ENCODE measurements at regions not wholly inside any gene's neighbourhood (a gene's known extent, or its start where the extent isn't known, plus 50 kb on each side); places are given as distances from the start of the nearest gene placed in this dataset.
A peak's percentile ranks its signal among the peaks of the same experiment; 100 is the strongest.
"Not testable (repeated sequence)": the region's sequence is repeated elsewhere in the genome, so short reads cannot be mapped to it uniquely, and the experiment has no call there.

GRCh38 chr3:66808891-66809594 lies 189.1 kb upstream of the KBTBD8 start:
- no peak for DNase-seq (ENCODE audit: low spot score)

- no peak for DNase-seq (ENCODE audit: low spot score)
Measured at GRCh38 chr3:66809595-66809958, 188.5 kb upstream of the KBTBD8 start.

- DNase-seq (ENCODE audit: low spot score): no peak
Measured at GRCh38 chr3:66812136-66812535, 186.0 kb upstream of the KBTBD8 start.

- no peak for DNase-seq (ENCODE audit: low spot score)
Measured at GRCh38 chr3:66812741-66813140, 185.4 kb upstream of the KBTBD8 start.

GRCh38 chr3:66816090-66816761 lies 181.9 kb upstream of the KBTBD8 start:
- peak; percentile 56 for DNase-seq (ENCODE audit: low spot score)

- DNase-seq (ENCODE audit: low spot score): no peak
Measured at GRCh38 chr3:66817951-66818557, 180.1 kb upstream of the KBTBD8 start.

- no peak for DNase-seq (ENCODE audit: low spot score)
Measured at GRCh38 chr3:66819993-66820501, 178.1 kb upstream of the KBTBD8 start.

- peak; percentile 69 for DNase-seq (ENCODE audit: low spot score)
Measured at GRCh38 chr3:66822186-66823008, 175.7 kb upstream of the KBTBD8 start.

- DNase-seq (ENCODE audit: low spot score): no peak
Measured at GRCh38 chr3:66823009-66823397, 175.1 kb upstream of the KBTBD8 start.

- no peak for DNase-seq (ENCODE audit: low spot score)
Measured at GRCh38 chr3:66823532-66823931, 174.6 kb upstream of the KBTBD8 start.

- no peak for DNase-seq (ENCODE audit: low spot score)
Measured at GRCh38 chr3:66825375-66825774, 172.7 kb upstream of the KBTBD8 start.

- DNase-seq (ENCODE audit: low spot score): no peak
Measured at GRCh38 chr3:66827726-66828125, 170.4 kb upstream of the KBTBD8 start.

GRCh38 chr3:66828303-66828702 lies 169.8 kb upstream of the KBTBD8 start:
- no peak for DNase-seq (ENCODE audit: low spot score)

GRCh38 chr3:66830301-66830700 lies 167.8 kb upstream of the KBTBD8 start:
- DNase-seq (ENCODE audit: low spot score): no peak

GRCh38 chr3:66831931-66832330 lies 166.2 kb upstream of the KBTBD8 start:
- DNase-seq (ENCODE audit: low spot score): no peak

- DNase-seq (ENCODE audit: low spot score): no peak
Measured at GRCh38 chr3:66836363-66837152, 161.5 kb upstream of the KBTBD8 start.

- DNase-seq (ENCODE audit: low spot score): no peak
Measured at GRCh38 chr3:66838704-66839103, 159.4 kb upstream of the KBTBD8 start.

GRCh38 chr3:66839508-66839907 lies 158.6 kb upstream of the KBTBD8 start:
- DNase-seq (ENCODE audit: low spot score): no peak

- not testable (repeated sequence) for DNase-seq (ENCODE audit: low spot score)
Measured at GRCh38 chr3:66842761-66843464, 155.2 kb upstream of the KBTBD8 start.

GRCh38 chr3:66851894-66852613 lies 146.1 kb upstream of the KBTBD8 start:
- no peak for DNase-seq (ENCODE audit: low spot score)

All from D341Med (cell line).